HG02884 (cell line): ENCODE measurements at regions not wholly inside any gene's neighbourhood (a gene's known extent, or its start where the extent isn't known, plus 50 kb on each side); places are given as distances from the start of the nearest gene placed in this dataset.

ENCODE experiments used
- ATAC-seq: cut with Tn5 transposase; IDR thresholded peaks from one replicate; pipeline ENCODE4 v1.9.1; 2021; ENCODE audit warnings: mild to moderate bottlenecking, moderate library complexity; ENCODE audit not compliant: unreplicated experiment

DNA sequence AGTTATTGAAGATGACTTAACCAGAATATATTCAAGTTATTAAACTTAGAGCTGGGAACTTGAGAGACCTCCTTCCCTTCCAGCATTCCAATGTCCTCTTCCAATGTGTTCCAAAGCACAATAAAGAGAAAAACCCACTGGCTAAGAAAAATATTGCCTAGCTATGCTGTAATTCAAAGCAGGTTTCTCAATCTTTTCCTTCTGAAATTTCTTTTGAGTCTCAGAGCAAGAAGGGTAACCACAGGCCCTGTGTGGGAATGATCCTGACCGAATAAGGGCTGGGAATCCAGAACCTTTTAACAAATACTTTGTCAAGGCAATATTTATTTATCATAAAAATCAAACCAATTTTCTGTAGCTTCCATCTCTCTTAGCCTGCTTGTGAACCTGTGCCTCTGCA lies 150.7 kb upstream of the SFRP2 start:
- ATAC-seq, result no peak

DNA sequence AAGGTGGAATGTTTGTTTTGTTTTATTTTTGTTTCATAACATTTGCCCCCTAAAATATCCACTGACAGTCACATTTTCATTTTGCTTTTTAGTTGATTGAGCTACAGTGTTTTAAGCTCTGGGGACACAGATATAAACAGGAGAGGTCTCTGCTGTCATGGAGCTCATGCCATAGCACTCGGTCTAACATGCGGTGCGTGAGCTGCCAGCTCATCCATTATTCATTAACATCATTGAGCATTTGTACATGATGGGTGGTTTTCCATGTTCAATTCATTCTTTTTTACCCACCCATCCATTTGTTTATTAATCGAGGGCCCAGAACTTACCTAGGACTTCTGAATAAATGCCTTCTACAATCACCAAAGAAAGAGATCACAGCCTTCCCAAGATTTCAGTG lies 150.1 kb upstream of the SFRP2 start:
- ATAC-seq, result no peak

GRCh38 chr4:153937289-153937688 lies 148.4 kb upstream of the SFRP2 start:
- no peak for ATAC-seq

- ATAC-seq, result no peak
Measured at GRCh38 chr4:153936121-153936520, 147.2 kb upstream of the SFRP2 start.

DNA sequence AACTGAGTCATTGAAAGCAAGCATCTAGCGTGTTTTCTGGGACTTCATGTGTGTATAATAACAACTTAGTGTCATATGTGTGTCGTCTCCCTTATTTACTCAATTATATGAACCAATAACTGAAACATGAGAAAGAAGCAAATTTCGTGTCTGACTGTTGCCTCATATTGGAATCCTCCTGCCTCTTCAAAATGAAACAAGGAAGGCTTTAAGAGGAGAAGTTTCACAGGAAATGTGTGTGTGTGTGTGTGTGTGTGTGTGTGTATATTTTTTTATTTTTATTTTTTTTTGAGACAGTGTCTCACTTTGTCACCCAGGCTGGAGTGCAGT lies 145.8 kb upstream of the SFRP2 start:
- ATAC-seq, result no peak

DNA sequence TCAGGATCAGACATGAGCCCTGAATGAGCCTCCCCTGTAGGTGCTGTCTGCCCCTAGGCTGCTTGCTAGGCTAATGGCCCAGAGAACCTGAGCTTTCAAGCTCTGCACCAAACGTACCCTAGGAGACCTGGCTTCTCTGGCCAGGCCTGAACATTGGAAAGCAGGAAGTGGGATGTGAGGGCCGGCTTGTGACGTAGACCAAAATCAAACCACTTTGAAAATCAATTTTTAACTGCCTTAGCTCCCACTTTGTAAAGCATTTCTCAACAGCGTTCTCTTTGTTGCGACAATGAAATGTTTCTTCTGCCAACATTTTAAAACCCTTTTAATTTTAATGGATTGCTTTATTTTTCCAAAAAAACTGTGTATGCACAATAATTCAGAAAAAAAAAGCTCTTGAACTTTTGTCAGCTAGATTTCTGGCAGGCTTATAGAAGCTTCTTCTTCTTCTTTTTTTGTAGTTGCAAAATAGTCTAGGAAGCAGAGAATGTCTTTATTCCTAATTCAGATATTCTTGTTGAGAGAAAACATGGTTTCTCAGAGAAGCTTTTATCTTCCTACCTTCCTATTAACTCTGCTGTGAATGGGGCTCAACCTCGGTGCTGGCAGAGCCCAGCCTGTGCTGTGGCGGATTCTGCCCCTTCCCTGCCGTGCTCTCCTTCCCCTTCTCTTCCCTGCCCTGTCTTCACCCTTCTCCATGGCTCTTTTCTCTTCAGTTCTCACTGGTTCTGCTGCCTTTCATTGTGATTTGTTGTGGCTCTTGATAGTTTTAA lies 145.2 kb upstream of the SFRP2 start:
- ATAC-seq, result no peak

- ATAC-seq, result no peak
Measured at GRCh38 chr4:153931804-153932203, 142.9 kb upstream of the SFRP2 start.

GRCh38 chr4:153929675-153930074 lies 140.8 kb upstream of the SFRP2 start:
- ATAC-seq, result no peak

- no peak for ATAC-seq
Measured at GRCh38 chr4:153927451-153927850, 138.6 kb upstream of the SFRP2 start.

GRCh38 chr4:153922148-153922547 lies 133.3 kb upstream of the SFRP2 start:
- ATAC-seq, result no peak

DNA sequence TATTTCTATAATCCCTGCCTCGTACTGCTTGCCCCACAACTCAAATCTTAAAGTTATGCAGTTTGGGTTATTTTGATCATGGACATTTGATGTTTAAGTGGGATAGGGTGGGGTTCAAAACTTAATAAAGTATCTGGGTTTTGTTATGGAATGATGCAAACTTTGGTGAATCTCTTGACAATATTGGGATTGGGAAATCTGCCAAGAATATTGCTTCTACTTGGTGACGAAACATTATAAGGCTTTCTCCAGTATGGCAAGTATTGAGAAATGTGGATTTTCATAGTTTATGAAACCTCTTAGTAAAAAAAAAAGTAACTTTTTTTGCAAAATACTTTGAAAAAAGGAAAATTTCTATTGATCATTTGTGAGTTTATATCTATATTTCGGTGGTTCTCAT lies 130.8 kb upstream of the SFRP2 start:
- no peak for ATAC-seq

GRCh38 chr4:153916273-153916755 lies 127.4 kb upstream of the SFRP2 start:
- ATAC-seq, result peak; percentile 96

- ATAC-seq, result no peak
Measured at GRCh38 chr4:153912301-153912700, 123.4 kb upstream of the SFRP2 start.

DNA sequence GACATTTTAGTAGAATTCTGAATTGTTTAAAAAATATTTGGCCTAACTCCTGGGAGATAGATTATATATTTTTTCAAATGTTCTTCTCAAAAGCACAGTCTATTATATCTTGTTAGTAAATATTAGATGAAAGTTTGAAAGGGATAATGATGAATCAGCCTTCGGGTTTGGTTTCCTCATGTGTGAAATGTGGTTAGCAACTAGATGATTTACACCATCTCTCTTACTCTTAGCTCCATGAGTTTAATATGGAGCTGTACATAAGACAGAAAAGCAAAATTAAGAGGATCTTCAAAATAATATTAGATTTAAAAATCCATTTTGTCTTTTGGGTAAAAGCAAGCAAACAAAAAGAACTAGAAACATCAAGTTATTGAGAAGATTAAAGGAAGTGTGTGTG lies 120.8 kb upstream of the SFRP2 start:
- no peak for ATAC-seq

DNA sequence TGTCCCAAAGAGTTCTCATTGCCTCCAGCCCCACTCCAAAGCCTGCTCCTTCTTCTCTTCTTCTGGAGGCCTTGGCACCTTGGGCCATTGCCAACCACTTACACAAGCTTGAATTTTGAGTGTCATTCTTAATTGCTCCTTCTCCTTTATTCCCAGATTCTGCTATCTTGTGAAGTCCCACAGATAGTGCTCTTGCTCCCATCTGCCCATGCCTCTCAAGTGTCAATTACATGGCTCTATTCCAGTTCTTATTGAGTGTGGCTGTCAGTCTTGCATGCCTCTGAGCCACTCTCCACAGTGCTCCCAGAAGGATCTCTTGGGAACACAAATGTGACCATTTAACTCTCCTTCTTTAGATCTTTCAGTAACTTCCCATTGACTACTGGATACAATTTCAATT lies 117.3 kb upstream of the SFRP2 start:
- ATAC-seq, result no peak

GRCh38 chr4:153905231-153905630 lies 116.3 kb upstream of the SFRP2 start:
- ATAC-seq, result no peak

DNA sequence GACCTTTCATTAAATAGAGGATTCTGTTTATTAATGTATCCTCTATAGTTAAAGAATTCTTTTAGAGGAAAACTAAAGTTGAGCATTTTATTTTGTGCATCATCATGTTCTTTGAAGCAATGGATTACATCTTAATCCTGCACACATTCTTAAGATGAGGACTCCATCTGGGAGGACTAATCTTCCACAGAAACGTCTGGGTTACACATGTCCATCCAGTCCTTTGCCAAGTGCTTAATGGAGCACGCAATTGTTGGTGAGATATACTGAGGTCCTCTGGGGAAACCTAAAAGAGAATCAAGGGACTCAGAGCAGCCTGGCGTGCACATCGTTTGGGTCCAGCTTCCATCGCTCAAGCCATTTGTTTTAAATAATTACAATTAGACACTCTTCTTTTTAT lies 115.1 kb upstream of the SFRP2 start:
- ATAC-seq, result no peak

GRCh38 chr4:153901220-153901619 lies 112.3 kb upstream of the SFRP2 start:
- ATAC-seq, result no peak

DNA sequence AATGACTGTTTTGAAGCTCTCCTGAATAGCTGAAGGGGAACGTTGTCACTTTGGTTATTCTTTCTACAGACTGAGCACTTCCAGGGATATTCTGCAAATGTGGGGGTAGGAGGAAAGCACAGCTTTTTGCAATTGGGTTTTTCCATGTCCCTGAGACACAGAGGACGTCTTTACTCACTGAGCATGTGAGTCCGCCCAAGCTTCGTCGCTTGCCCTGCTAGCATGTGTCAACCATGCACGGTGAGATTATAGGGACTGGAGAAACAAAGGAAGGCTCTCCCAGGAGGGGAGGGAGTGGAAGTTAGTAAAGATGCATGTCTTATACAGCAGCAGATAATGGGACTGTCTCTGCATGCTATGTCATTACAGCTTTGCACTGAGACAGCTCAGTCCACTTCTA lies 111.5 kb upstream of the SFRP2 start:
- ATAC-seq, result no peak

DNA sequence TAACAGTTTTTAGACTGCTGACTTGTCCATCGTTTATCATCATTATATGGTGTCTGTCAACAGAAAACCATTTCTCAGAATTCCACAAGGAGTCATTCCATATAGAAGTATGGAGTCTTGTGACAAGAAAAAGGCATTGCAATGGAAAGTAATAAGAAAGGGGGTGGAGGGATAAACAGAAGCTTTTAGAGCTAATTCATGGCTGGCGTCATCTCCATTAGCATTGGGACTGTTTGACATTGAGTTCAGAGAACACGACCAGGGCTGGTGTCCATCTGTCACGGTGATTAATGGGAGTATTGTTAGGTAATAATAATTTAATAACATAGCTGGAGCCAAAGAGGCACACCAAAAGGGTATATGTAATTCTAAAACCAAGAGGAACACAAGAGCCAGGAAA lies 101.9 kb upstream of the SFRP2 start:
- ATAC-seq, result no peak

GRCh38 chr4:153887217-153887616 lies 98.3 kb upstream of the SFRP2 start:
- no peak for ATAC-seq

DNA sequence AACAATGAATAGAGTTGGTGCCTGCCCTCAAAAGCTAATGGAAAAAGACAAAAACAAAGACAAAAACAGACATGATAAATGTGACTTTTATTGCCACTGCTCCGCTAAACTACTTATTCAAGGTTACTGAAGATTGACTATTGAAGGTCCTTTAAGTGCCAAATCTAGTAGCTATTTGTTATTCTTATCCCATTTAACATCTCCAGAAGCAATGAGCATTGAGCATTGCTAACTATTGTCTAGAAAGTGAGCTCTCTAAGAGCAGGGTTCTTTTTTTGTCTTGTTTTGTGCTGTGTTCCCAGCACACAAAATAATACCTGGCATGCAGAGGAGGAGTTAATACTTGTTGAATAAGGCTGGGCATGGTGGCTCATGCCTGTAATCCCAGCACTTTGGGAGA lies 95.4 kb upstream of the SFRP2 start:
- no peak for ATAC-seq

- no peak for ATAC-seq
Measured at GRCh38 chr4:153880983-153881382, 92.1 kb upstream of the SFRP2 start.
